ENCODE measurements at regions not wholly inside any gene's neighbourhood (a gene's known extent, or its start where the extent isn't known, plus 50 kb on each side); places are given as distances from the start of the nearest gene placed in this dataset.

GRCh38 chr5:96609369-96609768 is 52.8 kb upstream of the CAST start (continued):
- TF ChIP-seq, protein P1, sequence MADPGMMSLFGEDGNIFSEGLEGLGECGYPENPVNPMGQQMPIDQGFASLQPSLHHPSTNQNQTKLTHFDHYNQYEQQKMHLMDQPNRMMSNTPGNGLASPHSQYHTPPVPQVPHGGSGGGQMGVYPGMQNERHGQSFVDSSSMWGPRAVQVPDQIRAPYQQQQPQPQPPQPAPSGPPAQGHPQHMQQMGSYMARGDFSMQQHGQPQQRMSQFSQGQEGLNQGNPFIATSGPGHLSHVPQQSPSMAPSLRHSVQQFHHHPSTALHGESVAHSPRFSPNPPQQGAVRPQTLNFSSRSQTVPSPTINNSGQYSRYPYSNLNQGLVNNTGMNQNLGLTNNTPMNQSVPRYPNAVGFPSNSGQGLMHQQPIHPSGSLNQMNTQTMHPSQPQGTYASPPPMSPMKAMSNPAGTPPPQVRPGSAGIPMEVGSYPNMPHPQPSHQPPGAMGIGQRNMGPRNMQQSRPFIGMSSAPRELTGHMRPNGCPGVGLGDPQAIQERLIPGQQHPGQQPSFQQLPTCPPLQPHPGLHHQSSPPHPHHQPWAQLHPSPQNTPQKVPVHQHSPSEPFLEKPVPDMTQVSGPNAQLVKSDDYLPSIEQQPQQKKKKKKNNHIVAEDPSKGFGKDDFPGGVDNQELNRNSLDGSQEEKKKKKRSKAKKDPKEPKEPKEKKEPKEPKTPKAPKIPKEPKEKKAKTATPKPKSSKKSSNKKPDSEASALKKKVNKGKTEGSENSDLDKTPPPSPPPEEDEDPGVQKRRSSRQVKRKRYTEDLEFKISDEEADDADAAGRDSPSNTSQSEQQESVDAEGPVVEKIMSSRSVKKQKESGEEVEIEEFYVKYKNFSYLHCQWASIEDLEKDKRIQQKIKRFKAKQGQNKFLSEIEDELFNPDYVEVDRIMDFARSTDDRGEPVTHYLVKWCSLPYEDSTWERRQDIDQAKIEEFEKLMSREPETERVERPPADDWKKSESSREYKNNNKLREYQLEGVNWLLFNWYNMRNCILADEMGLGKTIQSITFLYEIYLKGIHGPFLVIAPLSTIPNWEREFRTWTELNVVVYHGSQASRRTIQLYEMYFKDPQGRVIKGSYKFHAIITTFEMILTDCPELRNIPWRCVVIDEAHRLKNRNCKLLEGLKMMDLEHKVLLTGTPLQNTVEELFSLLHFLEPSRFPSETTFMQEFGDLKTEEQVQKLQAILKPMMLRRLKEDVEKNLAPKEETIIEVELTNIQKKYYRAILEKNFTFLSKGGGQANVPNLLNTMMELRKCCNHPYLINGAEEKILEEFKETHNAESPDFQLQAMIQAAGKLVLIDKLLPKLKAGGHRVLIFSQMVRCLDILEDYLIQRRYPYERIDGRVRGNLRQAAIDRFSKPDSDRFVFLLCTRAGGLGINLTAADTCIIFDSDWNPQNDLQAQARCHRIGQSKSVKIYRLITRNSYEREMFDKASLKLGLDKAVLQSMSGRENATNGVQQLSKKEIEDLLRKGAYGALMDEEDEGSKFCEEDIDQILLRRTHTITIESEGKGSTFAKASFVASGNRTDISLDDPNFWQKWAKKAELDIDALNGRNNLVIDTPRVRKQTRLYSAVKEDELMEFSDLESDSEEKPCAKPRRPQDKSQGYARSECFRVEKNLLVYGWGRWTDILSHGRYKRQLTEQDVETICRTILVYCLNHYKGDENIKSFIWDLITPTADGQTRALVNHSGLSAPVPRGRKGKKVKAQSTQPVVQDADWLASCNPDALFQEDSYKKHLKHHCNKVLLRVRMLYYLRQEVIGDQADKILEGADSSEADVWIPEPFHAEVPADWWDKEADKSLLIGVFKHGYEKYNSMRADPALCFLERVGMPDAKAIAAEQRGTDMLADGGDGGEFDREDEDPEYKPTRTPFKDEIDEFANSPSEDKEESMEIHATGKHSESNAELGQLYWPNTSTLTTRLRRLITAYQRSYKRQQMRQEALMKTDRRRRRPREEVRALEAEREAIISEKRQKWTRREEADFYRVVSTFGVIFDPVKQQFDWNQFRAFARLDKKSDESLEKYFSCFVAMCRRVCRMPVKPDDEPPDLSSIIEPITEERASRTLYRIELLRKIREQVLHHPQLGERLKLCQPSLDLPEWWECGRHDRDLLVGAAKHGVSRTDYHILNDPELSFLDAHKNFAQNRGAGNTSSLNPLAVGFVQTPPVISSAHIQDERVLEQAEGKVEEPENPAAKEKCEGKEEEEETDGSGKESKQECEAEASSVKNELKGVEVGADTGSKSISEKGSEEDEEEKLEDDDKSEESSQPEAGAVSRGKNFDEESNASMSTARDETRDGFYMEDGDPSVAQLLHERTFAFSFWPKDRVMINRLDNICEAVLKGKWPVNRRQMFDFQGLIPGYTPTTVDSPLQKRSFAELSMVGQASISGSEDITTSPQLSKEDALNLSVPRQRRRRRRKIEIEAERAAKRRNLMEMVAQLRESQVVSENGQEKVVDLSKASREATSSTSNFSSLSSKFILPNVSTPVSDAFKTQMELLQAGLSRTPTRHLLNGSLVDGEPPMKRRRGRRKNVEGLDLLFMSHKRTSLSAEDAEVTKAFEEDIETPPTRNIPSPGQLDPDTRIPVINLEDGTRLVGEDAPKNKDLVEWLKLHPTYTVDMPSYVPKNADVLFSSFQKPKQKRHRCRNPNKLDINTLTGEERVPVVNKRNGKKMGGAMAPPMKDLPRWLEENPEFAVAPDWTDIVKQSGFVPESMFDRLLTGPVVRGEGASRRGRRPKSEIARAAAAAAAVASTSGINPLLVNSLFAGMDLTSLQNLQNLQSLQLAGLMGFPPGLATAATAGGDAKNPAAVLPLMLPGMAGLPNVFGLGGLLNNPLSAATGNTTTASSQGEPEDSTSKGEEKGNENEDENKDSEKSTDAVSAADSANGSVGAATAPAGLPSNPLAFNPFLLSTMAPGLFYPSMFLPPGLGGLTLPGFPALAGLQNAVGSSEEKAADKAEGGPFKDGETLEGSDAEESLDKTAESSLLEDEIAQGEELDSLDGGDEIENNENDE (IDR thresholded peaks at IDR 0.05; ENCODE audit: insufficient replicate concordance, low read length) = no peak

All from H1 (cell line).